Panc1 (cell line): ENCODE measurements at regions not wholly inside any gene's neighbourhood (a gene's known extent, or its start where the extent isn't known, plus 50 kb on each side); places are given as distances from the start of the nearest gene placed in this dataset.

Experiments used
- POLR2AphosphoS5 ChIP-seq: IDR thresholded peaks from 2 replicates; pipeline ENCODE4 v1.6.1; 2012; ENCODE audit warnings: mild to moderate bottlenecking, low read depth, low read length, moderate library complexity
- SIN3A ChIP-seq: IDR thresholded peaks from 2 replicates; pipeline ENCODE4 v1.6.1; 2012; ENCODE audit warnings: low read depth, mild to moderate bottlenecking, low read length, moderate library complexity, borderline replicate concordance; ENCODE audit not compliant: insufficient read depth
- TCF7L2 ChIP-seq: IDR thresholded peaks from 2 replicates; pipeline ENCODE4 v1.6.1; 2011; ENCODE audit warnings: mild to moderate bottlenecking, low read depth, low read length, inconsistent platforms
- TF ChIP-seq, protein P1 (sequence below), 2 experiments: IDR thresholded peaks; 2 replicates each; pipeline ENCODE4 v1.6.1; 2011 to 2012; ENCODE audit warnings: low read depth in 2 of 2, control low read depth in 1 of 2, low read length in 1 of 2, mild to moderate bottlenecking in 1 of 2, moderate library complexity in 1 of 2; ENCODE audit not compliant: insufficient read depth in 1 of 2
- TF ChIP-seq, protein P2 (sequence below): fragments of 450-650 bp; IDR thresholded peaks from 2 replicates; pipeline ENCODE4 v1.5.1; 2017; ENCODE audit warnings: mild to moderate bottlenecking

DNA sequence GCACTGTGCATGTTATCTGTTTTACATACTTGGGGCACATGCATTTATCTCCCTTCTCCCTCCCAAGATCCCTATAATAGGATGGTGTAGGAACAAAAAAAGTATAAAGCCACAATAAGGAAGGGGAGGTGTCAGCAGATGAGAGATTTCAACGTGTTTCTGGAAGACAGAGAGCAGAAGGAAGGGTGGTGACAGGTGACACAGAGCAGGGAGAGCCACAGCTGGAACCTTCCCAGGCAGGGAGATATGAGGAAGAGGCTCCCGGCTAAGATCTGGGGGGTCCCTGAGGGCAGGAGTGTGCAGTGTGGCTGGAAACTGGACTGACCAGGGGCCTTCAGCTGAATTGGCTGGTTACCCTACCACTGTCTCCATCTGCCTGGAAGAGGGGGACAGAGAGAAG lies 107.4 kb downstream of the BCOR start:
- no peak for TF ChIP-seq SIN3A
- TF ChIP-seq, protein P1, sequence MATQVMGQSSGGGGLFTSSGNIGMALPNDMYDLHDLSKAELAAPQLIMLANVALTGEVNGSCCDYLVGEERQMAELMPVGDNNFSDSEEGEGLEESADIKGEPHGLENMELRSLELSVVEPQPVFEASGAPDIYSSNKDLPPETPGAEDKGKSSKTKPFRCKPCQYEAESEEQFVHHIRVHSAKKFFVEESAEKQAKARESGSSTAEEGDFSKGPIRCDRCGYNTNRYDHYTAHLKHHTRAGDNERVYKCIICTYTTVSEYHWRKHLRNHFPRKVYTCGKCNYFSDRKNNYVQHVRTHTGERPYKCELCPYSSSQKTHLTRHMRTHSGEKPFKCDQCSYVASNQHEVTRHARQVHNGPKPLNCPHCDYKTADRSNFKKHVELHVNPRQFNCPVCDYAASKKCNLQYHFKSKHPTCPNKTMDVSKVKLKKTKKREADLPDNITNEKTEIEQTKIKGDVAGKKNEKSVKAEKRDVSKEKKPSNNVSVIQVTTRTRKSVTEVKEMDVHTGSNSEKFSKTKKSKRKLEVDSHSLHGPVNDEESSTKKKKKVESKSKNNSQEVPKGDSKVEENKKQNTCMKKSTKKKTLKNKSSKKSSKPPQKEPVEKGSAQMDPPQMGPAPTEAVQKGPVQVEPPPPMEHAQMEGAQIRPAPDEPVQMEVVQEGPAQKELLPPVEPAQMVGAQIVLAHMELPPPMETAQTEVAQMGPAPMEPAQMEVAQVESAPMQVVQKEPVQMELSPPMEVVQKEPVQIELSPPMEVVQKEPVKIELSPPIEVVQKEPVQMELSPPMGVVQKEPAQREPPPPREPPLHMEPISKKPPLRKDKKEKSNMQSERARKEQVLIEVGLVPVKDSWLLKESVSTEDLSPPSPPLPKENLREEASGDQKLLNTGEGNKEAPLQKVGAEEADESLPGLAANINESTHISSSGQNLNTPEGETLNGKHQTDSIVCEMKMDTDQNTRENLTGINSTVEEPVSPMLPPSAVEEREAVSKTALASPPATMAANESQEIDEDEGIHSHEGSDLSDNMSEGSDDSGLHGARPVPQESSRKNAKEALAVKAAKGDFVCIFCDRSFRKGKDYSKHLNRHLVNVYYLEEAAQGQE (IDR thresholded peaks at IDR 0.05; ENCODE audit: insufficient read depth in 1 of 2, low read depth in 2 of 2, low read length in 1 of 2), result no peak
- TF ChIP-seq, protein P2, sequence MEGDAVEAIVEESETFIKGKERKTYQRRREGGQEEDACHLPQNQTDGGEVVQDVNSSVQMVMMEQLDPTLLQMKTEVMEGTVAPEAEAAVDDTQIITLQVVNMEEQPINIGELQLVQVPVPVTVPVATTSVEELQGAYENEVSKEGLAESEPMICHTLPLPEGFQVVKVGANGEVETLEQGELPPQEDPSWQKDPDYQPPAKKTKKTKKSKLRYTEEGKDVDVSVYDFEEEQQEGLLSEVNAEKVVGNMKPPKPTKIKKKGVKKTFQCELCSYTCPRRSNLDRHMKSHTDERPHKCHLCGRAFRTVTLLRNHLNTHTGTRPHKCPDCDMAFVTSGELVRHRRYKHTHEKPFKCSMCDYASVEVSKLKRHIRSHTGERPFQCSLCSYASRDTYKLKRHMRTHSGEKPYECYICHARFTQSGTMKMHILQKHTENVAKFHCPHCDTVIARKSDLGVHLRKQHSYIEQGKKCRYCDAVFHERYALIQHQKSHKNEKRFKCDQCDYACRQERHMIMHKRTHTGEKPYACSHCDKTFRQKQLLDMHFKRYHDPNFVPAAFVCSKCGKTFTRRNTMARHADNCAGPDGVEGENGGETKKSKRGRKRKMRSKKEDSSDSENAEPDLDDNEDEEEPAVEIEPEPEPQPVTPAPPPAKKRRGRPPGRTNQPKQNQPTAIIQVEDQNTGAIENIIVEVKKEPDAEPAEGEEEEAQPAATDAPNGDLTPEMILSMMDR, result no peak
- no peak for TF ChIP-seq TCF7L2
- TF ChIP-seq POLR2AphosphoS5, result no peak
